HepG2 (cell line): ENCODE measurements at regions not wholly inside any gene's neighbourhood (a gene's known extent, or its start where the extent isn't known, plus 50 kb on each side); places are given as distances from the start of the nearest gene placed in this dataset.

Experiments used
- NCOA1 ChIP-seq: sonication (generic); formaldehyde crosslinking; IDR thresholded peaks from 2 replicates; pipeline ENCODE4 v1.9.0; 2021; ENCODE audit warnings: missing genetic modification reagents
- NFKB2 ChIP-seq: sonication (generic); formaldehyde crosslinking; IDR thresholded peaks from 2 replicates; pipeline ENCODE4 v1.4.0; 2020; ENCODE audit warnings: missing genetic modification reagents, borderline replicate concordance
- ZNF614 ChIP-seq: IDR thresholded peaks from 2 replicates; pipeline ENCODE4 v1.6.1; 2018; ENCODE audit warnings: missing biosample characterization, missing genetic modification reagents, inconsistent platforms, borderline replicate concordance
- TF ChIP-seq, protein P1 (sequence below): sonication (generic); formaldehyde crosslinking; conservative IDR thresholded peaks from 2 replicates; pipeline ENCODE4 v1.8.0; 2022; ENCODE audit warnings: low read depth, missing genetic modification reagents
- TF ChIP-seq, protein P2 (sequence below): sonication (generic); formaldehyde crosslinking; IDR thresholded peaks from 2 replicates; pipeline ENCODE4 v1.5.1; 2020; ENCODE audit warnings: mild to moderate bottlenecking, missing genetic modification reagents, moderate library complexity
- TF ChIP-seq, protein P3 (sequence below): sonication (generic); formaldehyde crosslinking; IDR thresholded peaks from 2 replicates; pipeline ENCODE4 v1.4.0; 2020; ENCODE audit warnings: missing genetic modification reagents
- TF ChIP-seq, protein P4 (sequence below), 2 experiments: sonication (generic) in 1 of 2; formaldehyde crosslinking in 1 of 2; IDR thresholded peaks; 2 replicates each; pipeline versions ENCODE4 v1.6.1 to v1.9.0; 2014 to 2022; ENCODE audit warnings: antibody characterized with exemption in 1 of 2, borderline replicate concordance in 1 of 2, inconsistent platforms in 1 of 2, low read depth in 1 of 2, missing genetic modification reagents in 1 of 2

DNA sequence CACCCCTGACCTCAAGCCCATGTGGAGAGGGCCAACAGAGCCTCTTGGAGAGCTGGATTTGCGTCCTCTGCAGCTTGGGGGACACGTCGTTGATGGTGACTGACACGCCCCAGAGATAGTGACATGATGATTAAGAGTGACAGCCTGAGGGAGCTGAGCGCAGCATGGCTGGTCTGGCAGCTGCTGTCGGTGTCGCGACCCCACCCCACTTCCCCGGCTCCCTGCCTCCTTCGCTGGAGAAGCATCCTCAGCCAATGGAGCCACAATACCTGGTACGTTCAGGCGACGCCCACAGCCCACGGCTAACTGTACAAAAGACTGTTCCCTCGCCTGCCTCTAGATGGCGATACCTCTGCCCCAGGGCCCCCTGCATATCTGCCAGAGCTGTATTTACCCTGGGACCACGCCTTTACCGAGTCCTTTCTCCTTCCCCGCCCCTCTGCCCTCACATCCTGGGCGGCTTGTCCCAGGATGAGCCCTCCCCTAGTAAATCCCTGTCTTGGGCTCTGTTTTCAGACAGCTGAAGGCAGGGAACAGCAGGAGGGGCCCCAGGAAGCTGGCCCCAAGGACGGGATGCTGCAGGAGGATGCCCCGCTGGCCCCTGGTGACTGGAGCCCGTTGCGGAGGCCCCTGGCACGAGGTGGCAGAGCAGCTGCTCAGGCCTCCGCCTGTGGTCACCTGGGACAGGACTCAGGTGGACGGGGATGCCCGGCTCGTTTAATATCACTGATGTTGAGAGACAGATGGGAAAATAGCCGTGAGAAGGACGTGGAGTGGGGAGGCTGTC lies 90.6 kb downstream of the RPS6KA4 start (continued):
- TF ChIP-seq, protein P1, sequence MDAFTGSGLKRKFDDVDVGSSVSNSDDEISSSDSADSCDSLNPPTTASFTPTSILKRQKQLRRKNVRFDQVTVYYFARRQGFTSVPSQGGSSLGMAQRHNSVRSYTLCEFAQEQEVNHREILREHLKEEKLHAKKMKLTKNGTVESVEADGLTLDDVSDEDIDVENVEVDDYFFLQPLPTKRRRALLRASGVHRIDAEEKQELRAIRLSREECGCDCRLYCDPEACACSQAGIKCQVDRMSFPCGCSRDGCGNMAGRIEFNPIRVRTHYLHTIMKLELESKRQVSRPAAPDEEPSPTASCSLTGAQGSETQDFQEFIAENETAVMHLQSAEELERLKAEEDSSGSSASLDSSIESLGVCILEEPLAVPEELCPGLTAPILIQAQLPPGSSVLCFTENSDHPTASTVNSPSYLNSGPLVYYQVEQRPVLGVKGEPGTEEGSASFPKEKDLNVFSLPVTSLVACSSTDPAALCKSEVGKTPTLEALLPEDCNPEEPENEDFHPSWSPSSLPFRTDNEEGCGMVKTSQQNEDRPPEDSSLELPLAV (CRISPR knock-in tag), result no peak
- TF ChIP-seq, protein P2, sequence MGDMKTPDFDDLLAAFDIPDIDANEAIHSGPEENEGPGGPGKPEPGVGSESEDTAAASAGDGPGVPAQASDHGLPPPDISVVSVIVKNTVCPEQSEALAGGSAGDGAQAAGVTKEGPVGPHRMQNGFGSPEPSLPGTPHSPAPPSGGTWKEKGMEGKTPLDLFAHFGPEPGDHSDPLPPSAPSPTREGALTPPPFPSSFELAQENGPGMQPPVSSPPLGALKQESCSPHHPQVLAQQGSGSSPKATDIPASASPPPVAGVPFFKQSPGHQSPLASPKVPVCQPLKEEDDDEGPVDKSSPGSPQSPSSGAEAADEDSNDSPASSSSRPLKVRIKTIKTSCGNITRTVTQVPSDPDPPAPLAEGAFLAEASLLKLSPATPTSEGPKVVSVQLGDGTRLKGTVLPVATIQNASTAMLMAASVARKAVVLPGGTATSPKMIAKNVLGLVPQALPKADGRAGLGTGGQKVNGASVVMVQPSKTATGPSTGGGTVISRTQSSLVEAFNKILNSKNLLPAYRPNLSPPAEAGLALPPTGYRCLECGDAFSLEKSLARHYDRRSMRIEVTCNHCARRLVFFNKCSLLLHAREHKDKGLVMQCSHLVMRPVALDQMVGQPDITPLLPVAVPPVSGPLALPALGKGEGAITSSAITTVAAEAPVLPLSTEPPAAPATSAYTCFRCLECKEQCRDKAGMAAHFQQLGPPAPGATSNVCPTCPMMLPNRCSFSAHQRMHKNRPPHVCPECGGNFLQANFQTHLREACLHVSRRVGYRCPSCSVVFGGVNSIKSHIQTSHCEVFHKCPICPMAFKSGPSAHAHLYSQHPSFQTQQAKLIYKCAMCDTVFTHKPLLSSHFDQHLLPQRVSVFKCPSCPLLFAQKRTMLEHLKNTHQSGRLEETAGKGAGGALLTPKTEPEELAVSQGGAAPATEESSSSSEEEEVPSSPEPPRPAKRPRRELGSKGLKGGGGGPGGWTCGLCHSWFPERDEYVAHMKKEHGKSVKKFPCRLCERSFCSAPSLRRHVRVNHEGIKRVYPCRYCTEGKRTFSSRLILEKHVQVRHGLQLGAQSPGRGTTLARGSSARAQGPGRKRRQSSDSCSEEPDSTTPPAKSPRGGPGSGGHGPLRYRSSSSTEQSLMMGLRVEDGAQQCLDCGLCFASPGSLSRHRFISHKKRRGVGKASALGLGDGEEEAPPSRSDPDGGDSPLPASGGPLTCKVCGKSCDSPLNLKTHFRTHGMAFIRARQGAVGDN (CRISPR knock-in tag), result 0 out of 2 replicates have a peak, but pooled peaks have one; percentile 18
- TF ChIP-seq, protein P3, sequence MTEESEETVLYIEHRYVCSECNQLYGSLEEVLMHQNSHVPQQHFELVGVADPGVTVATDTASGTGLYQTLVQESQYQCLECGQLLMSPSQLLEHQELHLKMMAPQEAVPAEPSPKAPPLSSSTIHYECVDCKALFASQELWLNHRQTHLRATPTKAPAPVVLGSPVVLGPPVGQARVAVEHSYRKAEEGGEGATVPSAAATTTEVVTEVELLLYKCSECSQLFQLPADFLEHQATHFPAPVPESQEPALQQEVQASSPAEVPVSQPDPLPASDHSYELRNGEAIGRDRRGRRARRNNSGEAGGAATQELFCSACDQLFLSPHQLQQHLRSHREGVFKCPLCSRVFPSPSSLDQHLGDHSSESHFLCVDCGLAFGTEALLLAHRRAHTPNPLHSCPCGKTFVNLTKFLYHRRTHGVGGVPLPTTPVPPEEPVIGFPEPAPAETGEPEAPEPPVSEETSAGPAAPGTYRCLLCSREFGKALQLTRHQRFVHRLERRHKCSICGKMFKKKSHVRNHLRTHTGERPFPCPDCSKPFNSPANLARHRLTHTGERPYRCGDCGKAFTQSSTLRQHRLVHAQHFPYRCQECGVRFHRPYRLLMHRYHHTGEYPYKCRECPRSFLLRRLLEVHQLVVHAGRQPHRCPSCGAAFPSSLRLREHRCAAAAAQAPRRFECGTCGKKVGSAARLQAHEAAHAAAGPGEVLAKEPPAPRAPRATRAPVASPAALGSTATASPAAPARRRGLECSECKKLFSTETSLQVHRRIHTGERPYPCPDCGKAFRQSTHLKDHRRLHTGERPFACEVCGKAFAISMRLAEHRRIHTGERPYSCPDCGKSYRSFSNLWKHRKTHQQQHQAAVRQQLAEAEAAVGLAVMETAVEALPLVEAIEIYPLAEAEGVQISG (CRISPR knock-in tag), result peak; percentile 71
- TF ChIP-seq NFKB2 (peak; percentile 51; the same call in 1 of the 2 replicates), NCOA1 (CRISPR knock-in tag) (no peak), ZNF614 (CRISPR knock-in tag) (peak; percentile 20; the same call in 1 of the 2 replicates)
- TF ChIP-seq, protein P4, sequence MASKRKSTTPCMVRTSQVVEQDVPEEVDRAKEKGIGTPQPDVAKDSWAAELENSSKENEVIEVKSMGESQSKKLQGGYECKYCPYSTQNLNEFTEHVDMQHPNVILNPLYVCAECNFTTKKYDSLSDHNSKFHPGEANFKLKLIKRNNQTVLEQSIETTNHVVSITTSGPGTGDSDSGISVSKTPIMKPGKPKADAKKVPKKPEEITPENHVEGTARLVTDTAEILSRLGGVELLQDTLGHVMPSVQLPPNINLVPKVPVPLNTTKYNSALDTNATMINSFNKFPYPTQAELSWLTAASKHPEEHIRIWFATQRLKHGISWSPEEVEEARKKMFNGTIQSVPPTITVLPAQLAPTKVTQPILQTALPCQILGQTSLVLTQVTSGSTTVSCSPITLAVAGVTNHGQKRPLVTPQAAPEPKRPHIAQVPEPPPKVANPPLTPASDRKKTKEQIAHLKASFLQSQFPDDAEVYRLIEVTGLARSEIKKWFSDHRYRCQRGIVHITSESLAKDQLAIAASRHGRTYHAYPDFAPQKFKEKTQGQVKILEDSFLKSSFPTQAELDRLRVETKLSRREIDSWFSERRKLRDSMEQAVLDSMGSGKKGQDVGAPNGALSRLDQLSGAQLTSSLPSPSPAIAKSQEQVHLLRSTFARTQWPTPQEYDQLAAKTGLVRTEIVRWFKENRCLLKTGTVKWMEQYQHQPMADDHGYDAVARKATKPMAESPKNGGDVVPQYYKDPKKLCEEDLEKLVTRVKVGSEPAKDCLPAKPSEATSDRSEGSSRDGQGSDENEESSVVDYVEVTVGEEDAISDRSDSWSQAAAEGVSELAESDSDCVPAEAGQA (IDR thresholded peaks at IDR 0.05; ENCODE audit: low read depth), result no peak
- TF ChIP-seq, protein P4 (CRISPR knock-in tag; IDR thresholded peaks at IDR 0.05; ENCODE audit: borderline replicate concordance), result no peak
- TF ChIP-seq, all 625 proteins: peak for 19
